Effector memory CD4-positive, alpha-beta T cell (primary cell): ENCODE measurements at regions not wholly inside any gene's neighbourhood (a gene's known extent, or its start where the extent isn't known, plus 50 kb on each side); places are given as distances from the start of the nearest gene placed in this dataset.

Experiments
- DNase-seq, 3 donors: peaks; one replicate each; pipeline ENCODE4 v3.0.0-alpha.2; 2020
- H3K27ac ChIP-seq: 2 replicates; pipeline ENCODE4 v1.7.0; 2013; ENCODE audit warnings: mild to moderate bottlenecking, low read length, moderate library complexity; ENCODE audit not compliant: insufficient read depth, poor library complexity, severe bottlenecking
- H3K27me3 ChIP-seq: replicated peaks from 2 replicates; pipeline ENCODE4 v1.7.0; 2013; ENCODE audit warnings: mild to moderate bottlenecking, low read length; ENCODE audit not compliant: insufficient read depth, control insufficient read depth, poor library complexity, severe bottlenecking
- H3K36me3 ChIP-seq: 2 replicates; pipeline ENCODE4 v1.7.0; 2013; ENCODE audit warnings: mild to moderate bottlenecking, low read length, moderate library complexity; ENCODE audit not compliant: control insufficient read depth, insufficient read depth
- H3K4me1 ChIP-seq: 2 replicates; pipeline ENCODE4 v1.7.0; 2013; ENCODE audit warnings: low read length, mild to moderate bottlenecking; ENCODE audit not compliant: control insufficient read depth, insufficient read depth, poor library complexity, severe bottlenecking
- H3K4me3 ChIP-seq: 2 replicates; pipeline ENCODE4 v1.7.0; 2013; ENCODE audit warnings: low read length, low read depth, mild to moderate bottlenecking; ENCODE audit not compliant: insufficient read depth, poor library complexity, severe bottlenecking
- H3K9me3 ChIP-seq: 2 replicates; pipeline ENCODE4 v1.7.0; 2013; ENCODE audit warnings: mild to moderate bottlenecking, low read length, moderate library complexity; ENCODE audit not compliant: control insufficient read depth

- Histone ChIP-seq H3K27ac (no peak overlapping the region), H3K27me3 (no peaks in the 10 kb centered on the region), H3K4me3 (no peak overlapping the region), H3K36me3 (no peaks in the 10 kb centered on the region), H3K4me1 (no peaks in the 10 kb centered on the region), H3K9me3 (no peaks in the 10 kb centered on the region)
- no peak for DNase-seq
Observed at GRCh38 chr2:235303499-235304291, 190.1 kb upstream of the AGAP1 start.

- no peak overlapping the region for H3K27ac ChIP-seq
- no peaks in the 10 kb centered on the region for H3K4me1 ChIP-seq
- DNase-seq = no peak
- H3K36me3 ChIP-seq = no peaks in the 10 kb centered on the region
- H3K4me3 ChIP-seq = no peak overlapping the region
- no peaks in the 10 kb centered on the region for H3K9me3 ChIP-seq
- no peaks in the 10 kb centered on the region for H3K27me3 ChIP-seq
Observed at GRCh38 chr2:235305678-235306077, 188.2 kb upstream of the AGAP1 start.

GRCh38 chr2:235311044-235311443 is 182.8 kb upstream of the AGAP1 start:
- DNase-seq = no peak
- H3K27ac ChIP-seq = no peak overlapping the region

GRCh38 chr2:235312571-235312970 is 181.3 kb upstream of the AGAP1 start:
- Histone ChIP-seq H3K27ac (no peak overlapping the region), H3K4me3 (no peak overlapping the region), H3K27me3 (no peaks in the 10 kb centered on the region), H3K36me3 (no peaks in the 10 kb centered on the region), H3K9me3 (no peaks in the 10 kb centered on the region), H3K4me1 (no peaks in the 10 kb centered on the region)
- no peak for DNase-seq

More at GRCh38 chr2:235311044-235311443, 182.8 kb upstream of the AGAP1 start:
- Histone ChIP-seq H3K36me3 (no peaks in the 10 kb centered on the region), H3K27me3 (no peaks in the 10 kb centered on the region), H3K4me3 (no peak overlapping the region), H3K9me3 (no peaks in the 10 kb centered on the region), H3K4me1 (no peaks in the 10 kb centered on the region)

GRCh38 chr2:235314371-235314930 is 179.4 kb upstream of the AGAP1 start:
- DNase-seq = no peak
- Histone ChIP-seq H3K4me1 (no peaks in the 10 kb centered on the region), H3K36me3 (no peaks in the 10 kb centered on the region), H3K27me3 (no peaks in the 10 kb centered on the region), H3K4me3 (no peak overlapping the region), H3K9me3 (no peaks in the 10 kb centered on the region), H3K27ac (no peak overlapping the region)

- Histone ChIP-seq H3K4me1 (no peaks in the 10 kb centered on the region), H3K27me3 (peaks cover 2% of the 10 kb centered on the region), H3K4me3 (no peak overlapping the region), H3K36me3 (no peaks in the 10 kb centered on the region), H3K9me3 (no peaks in the 10 kb centered on the region), H3K27ac (no peak overlapping the region)
- no peak for DNase-seq
Observed at GRCh38 chr2:235319095-235319494, 174.7 kb upstream of the AGAP1 start.

GRCh38 chr2:235320326-235320725 is 173.5 kb upstream of the AGAP1 start:
- peaks cover 6% of the 10 kb centered on the region for H3K27me3 ChIP-seq
- no peaks in the 10 kb centered on the region for H3K36me3 ChIP-seq
- no peaks in the 10 kb centered on the region for H3K4me1 ChIP-seq
- H3K27ac ChIP-seq = no peak overlapping the region
- H3K9me3 ChIP-seq = no peaks in the 10 kb centered on the region
- no peak for DNase-seq
- no peak overlapping the region for H3K4me3 ChIP-seq

GRCh38 chr2:235324324-235324723 is 169.5 kb upstream of the AGAP1 start:
- Histone ChIP-seq H3K36me3 (no peaks in the 10 kb centered on the region), H3K4me1 (no peaks in the 10 kb centered on the region), H3K27ac (no peak overlapping the region), H3K4me3 (no peak overlapping the region), H3K9me3 (no peaks in the 10 kb centered on the region), H3K27me3 (peaks cover 6% of the 10 kb centered on the region)
- no peak for DNase-seq

GRCh38 chr2:235325151-235325550 is 168.7 kb upstream of the AGAP1 start:
- no peaks in the 10 kb centered on the region for H3K36me3 ChIP-seq
- no peak for DNase-seq
- no peak overlapping the region for H3K27ac ChIP-seq
- no peaks in the 10 kb centered on the region for H3K4me1 ChIP-seq
- no peaks in the 10 kb centered on the region for H3K9me3 ChIP-seq
- peaks cover 6% of the 10 kb centered on the region for H3K27me3 ChIP-seq
- H3K4me3 ChIP-seq = no peak overlapping the region

GRCh38 chr2:235328991-235329390 is 164.9 kb upstream of the AGAP1 start:
- Histone ChIP-seq H3K36me3 (no peaks in the 10 kb centered on the region), H3K9me3 (no peaks in the 10 kb centered on the region), H3K27ac (no peak overlapping the region), H3K27me3 (peaks cover 8% of the 10 kb centered on the region), H3K4me1 (no peaks in the 10 kb centered on the region), H3K4me3 (no peak overlapping the region)
- DNase-seq = no peak
